C4-2B (cell line): ENCODE measurements at regions not wholly inside any gene's neighbourhood (a gene's known extent, or its start where the extent isn't known, plus 50 kb on each side); places are given as distances from the start of the nearest gene placed in this dataset.

ENCODE experiments used
- ZFX ChIP-seq: fragments of 450-650 bp; IDR thresholded peaks from 2 replicates; pipeline ENCODE4 v1.6.1; 2017
- TF ChIP-seq, protein P1 (sequence below): fragments of 450-650 bp; conservative IDR thresholded peaks from 2 replicates; pipeline ENCODE4 v1.5.1; 2017; ENCODE audit warnings: mild to moderate bottlenecking

- TF ChIP-seq, protein P1, sequence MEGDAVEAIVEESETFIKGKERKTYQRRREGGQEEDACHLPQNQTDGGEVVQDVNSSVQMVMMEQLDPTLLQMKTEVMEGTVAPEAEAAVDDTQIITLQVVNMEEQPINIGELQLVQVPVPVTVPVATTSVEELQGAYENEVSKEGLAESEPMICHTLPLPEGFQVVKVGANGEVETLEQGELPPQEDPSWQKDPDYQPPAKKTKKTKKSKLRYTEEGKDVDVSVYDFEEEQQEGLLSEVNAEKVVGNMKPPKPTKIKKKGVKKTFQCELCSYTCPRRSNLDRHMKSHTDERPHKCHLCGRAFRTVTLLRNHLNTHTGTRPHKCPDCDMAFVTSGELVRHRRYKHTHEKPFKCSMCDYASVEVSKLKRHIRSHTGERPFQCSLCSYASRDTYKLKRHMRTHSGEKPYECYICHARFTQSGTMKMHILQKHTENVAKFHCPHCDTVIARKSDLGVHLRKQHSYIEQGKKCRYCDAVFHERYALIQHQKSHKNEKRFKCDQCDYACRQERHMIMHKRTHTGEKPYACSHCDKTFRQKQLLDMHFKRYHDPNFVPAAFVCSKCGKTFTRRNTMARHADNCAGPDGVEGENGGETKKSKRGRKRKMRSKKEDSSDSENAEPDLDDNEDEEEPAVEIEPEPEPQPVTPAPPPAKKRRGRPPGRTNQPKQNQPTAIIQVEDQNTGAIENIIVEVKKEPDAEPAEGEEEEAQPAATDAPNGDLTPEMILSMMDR, result no peak
- no peak for TF ChIP-seq ZFX
Measured at GRCh38 chr20:24134930-24135329, 146.4 kb upstream of the GGTLC1 start.
